ENCODE measurements at regions not wholly inside any gene's neighbourhood (a gene's known extent, or its start where the extent isn't known, plus 50 kb on each side); places are given as distances from the start of the nearest gene placed in this dataset.

DNA sequence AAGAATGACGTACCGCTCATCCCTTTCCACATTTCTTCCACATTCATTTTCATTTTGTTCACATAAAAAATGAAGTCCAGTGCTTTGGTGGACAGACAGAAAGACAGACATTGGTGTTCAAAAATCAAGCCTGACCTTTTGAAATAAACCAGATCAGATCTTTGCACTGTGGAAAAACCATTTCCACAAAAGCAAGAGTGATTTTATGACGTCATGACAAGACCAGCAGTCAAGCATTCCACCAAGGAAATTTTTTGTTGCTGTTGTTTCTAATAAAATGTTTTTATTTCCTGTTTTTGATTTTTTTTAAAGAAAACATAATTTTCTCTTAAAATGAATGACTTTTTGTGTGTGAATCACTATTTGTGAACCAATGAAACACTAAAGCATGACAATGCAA is 350.0 kb downstream of the KCNJ2 start:
- TF ChIP-seq, protein P1, sequence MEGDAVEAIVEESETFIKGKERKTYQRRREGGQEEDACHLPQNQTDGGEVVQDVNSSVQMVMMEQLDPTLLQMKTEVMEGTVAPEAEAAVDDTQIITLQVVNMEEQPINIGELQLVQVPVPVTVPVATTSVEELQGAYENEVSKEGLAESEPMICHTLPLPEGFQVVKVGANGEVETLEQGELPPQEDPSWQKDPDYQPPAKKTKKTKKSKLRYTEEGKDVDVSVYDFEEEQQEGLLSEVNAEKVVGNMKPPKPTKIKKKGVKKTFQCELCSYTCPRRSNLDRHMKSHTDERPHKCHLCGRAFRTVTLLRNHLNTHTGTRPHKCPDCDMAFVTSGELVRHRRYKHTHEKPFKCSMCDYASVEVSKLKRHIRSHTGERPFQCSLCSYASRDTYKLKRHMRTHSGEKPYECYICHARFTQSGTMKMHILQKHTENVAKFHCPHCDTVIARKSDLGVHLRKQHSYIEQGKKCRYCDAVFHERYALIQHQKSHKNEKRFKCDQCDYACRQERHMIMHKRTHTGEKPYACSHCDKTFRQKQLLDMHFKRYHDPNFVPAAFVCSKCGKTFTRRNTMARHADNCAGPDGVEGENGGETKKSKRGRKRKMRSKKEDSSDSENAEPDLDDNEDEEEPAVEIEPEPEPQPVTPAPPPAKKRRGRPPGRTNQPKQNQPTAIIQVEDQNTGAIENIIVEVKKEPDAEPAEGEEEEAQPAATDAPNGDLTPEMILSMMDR (IDR thresholded peaks at IDR 0.05) = no peak
- TF ChIP-seq EZH2 (IDR thresholded peaks at IDR 0.05; ENCODE audit: borderline replicate concordance, insufficient read depth, low read depth, low read length, poor library complexity, severe bottlenecking) = no peak

All from B cell (primary cell).